GM12878 (cell line): ENCODE measurements at regions not wholly inside any gene's neighbourhood (a gene's known extent, or its start where the extent isn't known, plus 50 kb on each side); places are given as distances from the start of the nearest gene placed in this dataset.
A peak's percentile ranks its signal among the peaks of the same experiment; 100 is the strongest.

Experiments
- ATAC-seq: fragments of 200-7000 bp; cut with Tn5 transposase; 3 replicates; pipeline ENCODE4 v1.9.1; 2020; ENCODE audit warnings: mild to moderate bottlenecking, moderate library complexity
- BruUV-seq: library from RNA; stranded (reverse); fragments of 400-500 nt; replicated peaks from 2 replicates; lab custom pipeline; 2021; lab: Mats Ljungman, UMichigan
- CTCF ChIA-PET: fragments of 300-600 bp; sonication (Branson Sonifier 250); formaldehyde crosslinking; extraction: SDS; loops from one replicate; lab custom pipeline; 2021; ENCODE audit warnings: inconsistent platforms; lab: Yijun Ruan, JAX
- POLR2A ChIA-PET: fragments of 350-600 bp; formaldehyde crosslinking; extraction: SDS; loops from one replicate; lab custom pipeline; 2021; ENCODE audit warnings: inconsistent platforms; lab: Charles Lee
- RAD21 ChIA-PET: fragments of 300-600 bp; sonication (Branson Sonifier 250); formaldehyde crosslinking; loops from one replicate; lab custom pipeline; 2023; ENCODE audit warnings: antibody characterized with exemption; ENCODE audit not compliant: unreplicated experiment; lab: Charles Lee
- SMC1A ChIA-PET: fragments of 300-600 bp; sonication (Branson Sonifier 250); formaldehyde crosslinking; loops from one replicate; lab custom pipeline; 2023; ENCODE audit not compliant: unreplicated experiment, uncharacterized antibody; lab: Charles Lee
- DNase-seq: peaks from one replicate; pipeline ENCODE4 v3.0.0-alpha.2; 2011; ENCODE audit warnings: low read depth, low spot score
- FAIRE-seq: peaks from 3 replicates; lab custom pipeline; 2011; peaks lifted over from hg19 to GRCh38; lab: Jason Lieb, UNC
- H2AFZ ChIP-seq: 2 replicates; pipeline ENCODE4 v1.6.0; 2011; ENCODE audit warnings: low read depth, low read length, control low read depth; ENCODE audit not compliant: control insufficient read depth
- H3K27ac ChIP-seq: 2 replicates; pipeline ENCODE4 v1.5.1; 2011; ENCODE audit warnings: control low read depth; ENCODE audit not compliant: control insufficient read depth, insufficient read depth
- H3K27me3 ChIP-seq, 2 experiments: replicated peaks in 1 of 2; 2 replicates each; pipeline versions ENCODE4 v1.6.0 to v1.6.1; 2011; ENCODE audit warnings: low read length in 1 of 2; ENCODE audit not compliant: control insufficient read depth in 2 of 2, insufficient read depth in 2 of 2
- H3K36me3 ChIP-seq, 2 experiments: 2 replicates each; pipeline ENCODE4 v1.5.1; 2011; ENCODE audit warnings: low read length in 1 of 2; ENCODE audit not compliant: control insufficient read depth in 2 of 2, insufficient read depth in 2 of 2
- H3K4me1 ChIP-seq: 2 replicates; pipeline ENCODE4 v1.6.1; 2011; ENCODE audit warnings: mild to moderate bottlenecking, low read length, moderate library complexity, mixed read lengths; ENCODE audit not compliant: control insufficient read depth, insufficient read depth
- H3K4me2 ChIP-seq: 2 replicates; pipeline ENCODE4 v1.6.0; 2011; ENCODE audit warnings: control low read depth; ENCODE audit not compliant: control insufficient read depth, insufficient read depth
- H3K4me3 ChIP-seq: fragments of 200-600 bp; sonication (generic); 2 replicates; pipeline ENCODE4 v1.5.1; 2016
- H3K79me2 ChIP-seq: 2 replicates; pipeline ENCODE4 v1.6.0; 2011; ENCODE audit warnings: low read length; ENCODE audit not compliant: control insufficient read depth, insufficient read depth
- H3K9ac ChIP-seq: 2 replicates; pipeline ENCODE4 v1.8.0; 2011; ENCODE audit warnings: low read length, control low read depth, mixed read lengths; ENCODE audit not compliant: control insufficient read depth, insufficient read depth
- H3K9me3 ChIP-seq: replicated peaks from 3 replicates; pipeline ENCODE4 v1.5.1; 2011; ENCODE audit warnings: mild to moderate bottlenecking, low read length; ENCODE audit not compliant: control insufficient read depth, insufficient read depth
- H4K20me1 ChIP-seq: 2 replicates; pipeline ENCODE4 v1.6.0; 2011; ENCODE audit not compliant: control insufficient read depth, insufficient read depth
- CREB1 ChIP-seq: IDR thresholded peaks from 2 replicates; pipeline ENCODE4 v1.6.1; 2012; ENCODE audit warnings: low read depth, mild to moderate bottlenecking, inconsistent platforms
- CREM ChIP-seq: IDR thresholded peaks from 2 replicates; pipeline ENCODE4 v1.6.1; 2014; ENCODE audit warnings: antibody characterized with exemption, low read depth
- GABPA ChIP-seq: IDR thresholded peaks from 2 replicates; pipeline ENCODE4 v1.6.1; 2014; ENCODE audit warnings: antibody characterized with exemption, low read depth, mild to moderate bottlenecking, inconsistent platforms
- JUNB ChIP-seq: IDR thresholded peaks from 2 replicates; pipeline ENCODE4 v1.6.1; 2016; ENCODE audit warnings: antibody characterized with exemption, mild to moderate bottlenecking
- MEF2A ChIP-seq: IDR thresholded peaks from 2 replicates; pipeline ENCODE4 v1.6.1; 2011; ENCODE audit warnings: low read depth, mild to moderate bottlenecking, low read length, moderate library complexity; ENCODE audit not compliant: insufficient read depth
- NFIC ChIP-seq: IDR thresholded peaks from 2 replicates; pipeline ENCODE4 v1.6.1; 2012; ENCODE audit warnings: low read depth, mild to moderate bottlenecking, inconsistent platforms, low read length, moderate library complexity
- RUNX3 ChIP-seq: IDR thresholded peaks from 2 replicates; pipeline ENCODE4 v1.6.1; 2012; ENCODE audit warnings: low read length, inconsistent platforms
- TBL1XR1 ChIP-seq: IDR thresholded peaks from 2 replicates; pipeline ENCODE4 v1.6.1; 2012; ENCODE audit warnings: low read depth, low read length, improper control_type of control experiment
- TCF7 ChIP-seq: IDR thresholded peaks from 2 replicates; pipeline ENCODE4 v1.6.1; 2014; ENCODE audit warnings: antibody characterized with exemption, borderline replicate concordance
- WGBS: methylation state at CpG from one replicate; pipeline ENCODE4 v1.1.6; 2016; ENCODE audit warnings: low lambda C conversion rate; ENCODE audit not compliant: insufficient replicate concordance, insufficient coverage; ENCODE audit errors: missing lambda C conversion rate; 5-methylcytosine and 5-hydroxymethylcytosine counted together
- in situ Hi-C: fragments of 300-500 bp; cut with MboI; formaldehyde crosslinking; loops from 9 replicates; pipeline ENCODE4 v1.14.3; 2018; ENCODE audit warnings: mixed read lengths
- intact Hi-C: fragments of 100-400 bp; cut with micrococcal nuclease; formaldehyde crosslinking; loops from one replicate; pipeline ENCODE4 v1.14.2; 2022; ENCODE audit not compliant: unreplicated experiment
- TF ChIP-seq, protein P1 (sequence below): fragments of 450-650 bp; IDR thresholded peaks from 2 replicates; pipeline ENCODE4 v1.6.1; 2017; ENCODE audit warnings: mild to moderate bottlenecking, low read depth, inconsistent platforms; ENCODE audit not compliant: poor library complexity, severe bottlenecking
- TF ChIP-seq, protein P2 (sequence below): IDR thresholded peaks from 2 replicates; pipeline ENCODE4 v1.6.1; 2012; ENCODE audit warnings: improper control_type of control experiment, low read depth, low read length; ENCODE audit not compliant: insufficient replicate concordance
- TF ChIP-seq, protein P3 (sequence below): IDR thresholded peaks from 2 replicates; pipeline ENCODE4 v1.6.1; 2012; ENCODE audit warnings: low read length, inconsistent platforms

DNA sequence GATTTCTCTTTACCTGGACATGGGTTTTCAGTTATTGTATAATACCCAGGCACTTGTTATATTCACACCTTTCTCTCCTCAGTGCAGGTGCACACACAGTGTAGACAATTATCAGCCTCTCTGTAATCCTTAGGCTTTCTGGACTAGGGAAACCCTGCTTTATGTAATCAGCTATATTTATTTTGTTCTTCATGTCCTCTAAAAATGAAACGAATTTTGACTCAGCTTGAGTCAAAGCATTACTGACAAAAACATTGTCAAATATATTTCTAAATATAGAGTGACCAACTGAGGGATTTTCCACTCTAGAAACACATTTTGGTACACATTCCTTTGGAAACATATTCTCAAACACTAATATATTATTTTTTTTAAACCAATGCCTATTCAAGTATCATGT lies 144.8 kb upstream of the GULP1 start:
- no peak for DNase-seq
- ATAC-seq: no peak
- ChIA-PET RAD21 (no interaction called here), POLR2A (no interaction called here), CTCF (no interaction called here), SMC1A (interaction anchor here (1.6 kb wide), 1 partner anchor 232 kb away, joined by 3 read pairs; no protein-coding TSS in a partner anchor)
- no peak overlapping the region for H3K27ac ChIP-seq
- H2AFZ ChIP-seq: no peak overlapping the region
- H3K4me3 ChIP-seq: no peak overlapping the region
- 0% methylated on average over 1 of the region's 1 CpG for WGBS
- no peaks in the 10 kb centered on the region for H3K4me1 ChIP-seq
- no peak for TF ChIP-seq CREB1
- no peak for TF ChIP-seq TCF7
- TF ChIP-seq, protein P1, sequence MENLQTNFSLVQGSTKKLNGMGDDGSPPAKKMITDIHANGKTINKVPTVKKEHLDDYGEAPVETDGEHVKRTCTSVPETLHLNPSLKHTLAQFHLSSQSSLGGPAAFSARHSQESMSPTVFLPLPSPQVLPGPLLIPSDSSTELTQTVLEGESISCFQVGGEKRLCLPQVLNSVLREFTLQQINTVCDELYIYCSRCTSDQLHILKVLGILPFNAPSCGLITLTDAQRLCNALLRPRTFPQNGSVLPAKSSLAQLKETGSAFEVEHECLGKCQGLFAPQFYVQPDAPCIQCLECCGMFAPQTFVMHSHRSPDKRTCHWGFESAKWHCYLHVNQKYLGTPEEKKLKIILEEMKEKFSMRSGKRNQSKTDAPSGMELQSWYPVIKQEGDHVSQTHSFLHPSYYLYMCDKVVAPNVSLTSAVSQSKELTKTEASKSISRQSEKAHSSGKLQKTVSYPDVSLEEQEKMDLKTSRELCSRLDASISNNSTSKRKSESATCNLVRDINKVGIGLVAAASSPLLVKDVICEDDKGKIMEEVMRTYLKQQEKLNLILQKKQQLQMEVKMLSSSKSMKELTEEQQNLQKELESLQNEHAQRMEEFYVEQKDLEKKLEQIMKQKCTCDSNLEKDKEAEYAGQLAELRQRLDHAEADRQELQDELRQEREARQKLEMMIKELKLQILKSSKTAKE: no peak
- peak; percentile 27; the same call in 1 of the 2 replicates for TF ChIP-seq RUNX3
- peak; percentile 91 for TF ChIP-seq MEF2A
- TF ChIP-seq TBL1XR1: no peak
- TF ChIP-seq, protein P2, sequence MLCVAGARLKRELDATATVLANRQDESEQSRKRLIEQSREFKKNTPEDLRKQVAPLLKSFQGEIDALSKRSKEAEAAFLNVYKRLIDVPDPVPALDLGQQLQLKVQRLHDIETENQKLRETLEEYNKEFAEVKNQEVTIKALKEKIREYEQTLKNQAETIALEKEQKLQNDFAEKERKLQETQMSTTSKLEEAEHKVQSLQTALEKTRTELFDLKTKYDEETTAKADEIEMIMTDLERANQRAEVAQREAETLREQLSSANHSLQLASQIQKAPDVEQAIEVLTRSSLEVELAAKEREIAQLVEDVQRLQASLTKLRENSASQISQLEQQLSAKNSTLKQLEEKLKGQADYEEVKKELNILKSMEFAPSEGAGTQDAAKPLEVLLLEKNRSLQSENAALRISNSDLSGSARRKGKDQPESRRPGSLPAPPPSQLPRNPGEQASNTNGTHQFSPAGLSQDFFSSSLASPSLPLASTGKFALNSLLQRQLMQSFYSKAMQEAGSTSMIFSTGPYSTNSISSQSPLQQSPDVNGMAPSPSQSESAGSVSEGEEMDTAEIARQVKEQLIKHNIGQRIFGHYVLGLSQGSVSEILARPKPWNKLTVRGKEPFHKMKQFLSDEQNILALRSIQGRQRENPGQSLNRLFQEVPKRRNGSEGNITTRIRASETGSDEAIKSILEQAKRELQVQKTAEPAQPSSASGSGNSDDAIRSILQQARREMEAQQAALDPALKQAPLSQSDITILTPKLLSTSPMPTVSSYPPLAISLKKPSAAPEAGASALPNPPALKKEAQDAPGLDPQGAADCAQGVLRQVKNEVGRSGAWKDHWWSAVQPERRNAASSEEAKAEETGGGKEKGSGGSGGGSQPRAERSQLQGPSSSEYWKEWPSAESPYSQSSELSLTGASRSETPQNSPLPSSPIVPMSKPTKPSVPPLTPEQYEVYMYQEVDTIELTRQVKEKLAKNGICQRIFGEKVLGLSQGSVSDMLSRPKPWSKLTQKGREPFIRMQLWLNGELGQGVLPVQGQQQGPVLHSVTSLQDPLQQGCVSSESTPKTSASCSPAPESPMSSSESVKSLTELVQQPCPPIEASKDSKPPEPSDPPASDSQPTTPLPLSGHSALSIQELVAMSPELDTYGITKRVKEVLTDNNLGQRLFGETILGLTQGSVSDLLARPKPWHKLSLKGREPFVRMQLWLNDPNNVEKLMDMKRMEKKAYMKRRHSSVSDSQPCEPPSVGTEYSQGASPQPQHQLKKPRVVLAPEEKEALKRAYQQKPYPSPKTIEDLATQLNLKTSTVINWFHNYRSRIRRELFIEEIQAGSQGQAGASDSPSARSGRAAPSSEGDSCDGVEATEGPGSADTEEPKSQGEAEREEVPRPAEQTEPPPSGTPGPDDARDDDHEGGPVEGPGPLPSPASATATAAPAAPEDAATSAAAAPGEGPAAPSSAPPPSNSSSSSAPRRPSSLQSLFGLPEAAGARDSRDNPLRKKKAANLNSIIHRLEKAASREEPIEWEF: no peak
- TF ChIP-seq, protein P3, sequence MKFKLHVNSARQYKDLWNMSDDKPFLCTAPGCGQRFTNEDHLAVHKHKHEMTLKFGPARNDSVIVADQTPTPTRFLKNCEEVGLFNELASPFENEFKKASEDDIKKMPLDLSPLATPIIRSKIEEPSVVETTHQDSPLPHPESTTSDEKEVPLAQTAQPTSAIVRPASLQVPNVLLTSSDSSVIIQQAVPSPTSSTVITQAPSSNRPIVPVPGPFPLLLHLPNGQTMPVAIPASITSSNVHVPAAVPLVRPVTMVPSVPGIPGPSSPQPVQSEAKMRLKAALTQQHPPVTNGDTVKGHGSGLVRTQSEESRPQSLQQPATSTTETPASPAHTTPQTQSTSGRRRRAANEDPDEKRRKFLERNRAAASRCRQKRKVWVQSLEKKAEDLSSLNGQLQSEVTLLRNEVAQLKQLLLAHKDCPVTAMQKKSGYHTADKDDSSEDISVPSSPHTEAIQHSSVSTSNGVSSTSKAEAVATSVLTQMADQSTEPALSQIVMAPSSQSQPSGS: peak; percentile 83
- TF ChIP-seq CREM: 0 out of 2 replicates have a peak, but pooled peaks have one; percentile 19
- TF ChIP-seq GABPA: 0 out of 2 replicates have a peak, but pooled peaks have one; percentile 48
- peak; percentile 74 for TF ChIP-seq NFIC
- peak; percentile 90 for TF ChIP-seq JUNB
- no peak for FAIRE-seq
- in situ Hi-C loops (no loop called here), intact Hi-C loops (no loop called here)
- BruUV-seq: no TSS peak
- no peaks in the 10 kb centered on the region for H3K27me3 ChIP-seq
- H3K79me2 ChIP-seq: no peaks in the 10 kb centered on the region
- H4K20me1 ChIP-seq: no peaks in the 10 kb centered on the region
- no peak overlapping the region for H3K4me2 ChIP-seq
- no peaks in the 10 kb centered on the region for H3K36me3 ChIP-seq
- no peaks in the 10 kb centered on the region for H3K9me3 ChIP-seq
- H3K9ac ChIP-seq: no peak overlapping the region
